DMS153 treated with DMSO at 0.1 percent for 48 hours (cell line): ENCODE measurements at regions not wholly inside any gene's neighbourhood (a gene's known extent, or its start where the extent isn't known, plus 50 kb on each side); places are given as distances from the start of the nearest gene placed in this dataset.

ENCODE experiments used
- DNase-seq: peaks from one replicate; lab custom pipeline; 2025; ENCODE audit not compliant: unreplicated experiment; lab: John Stamatoyannopoulos, UW

GRCh38 chr3:176469694-176470205 lies 727.5 kb downstream of the TBL1XR1 start:
- no peak for DNase-seq

GRCh38 chr3:176463610-176464009 lies 733.7 kb downstream of the TBL1XR1 start:
- no peak for DNase-seq

- DNase-seq, result no peak
Measured at GRCh38 chr3:176447369-176447768, 749.9 kb downstream of the TBL1XR1 start.

- no peak for DNase-seq
Measured at GRCh38 chr3:176442326-176442725, 755.0 kb downstream of the TBL1XR1 start.

DNA sequence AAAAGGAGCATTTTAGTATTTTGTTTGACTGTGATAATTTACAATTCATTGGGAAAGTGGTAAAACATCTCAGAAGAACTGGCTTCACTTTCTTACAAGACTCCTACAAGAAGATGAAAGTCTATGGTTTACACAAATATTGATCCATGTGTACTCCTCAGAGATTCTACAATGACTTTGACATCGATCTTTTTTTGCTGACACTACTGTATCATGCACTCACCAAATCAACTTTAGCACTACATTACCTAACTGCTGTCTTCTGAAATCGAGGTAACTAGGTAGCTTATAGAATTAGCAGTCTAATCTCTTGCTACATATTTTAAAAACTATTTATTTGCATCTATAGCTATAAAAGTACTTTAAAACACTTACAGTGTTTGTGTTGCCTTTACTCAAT lies 757.6 kb downstream of the TBL1XR1 start:
- DNase-seq, result no peak

- no peak for DNase-seq
Measured at GRCh38 chr3:176431991-176432390, 765.3 kb downstream of the TBL1XR1 start.

- DNase-seq, result no peak
Measured at GRCh38 chr3:176431038-176431418, 766.3 kb downstream of the TBL1XR1 start.

DNA sequence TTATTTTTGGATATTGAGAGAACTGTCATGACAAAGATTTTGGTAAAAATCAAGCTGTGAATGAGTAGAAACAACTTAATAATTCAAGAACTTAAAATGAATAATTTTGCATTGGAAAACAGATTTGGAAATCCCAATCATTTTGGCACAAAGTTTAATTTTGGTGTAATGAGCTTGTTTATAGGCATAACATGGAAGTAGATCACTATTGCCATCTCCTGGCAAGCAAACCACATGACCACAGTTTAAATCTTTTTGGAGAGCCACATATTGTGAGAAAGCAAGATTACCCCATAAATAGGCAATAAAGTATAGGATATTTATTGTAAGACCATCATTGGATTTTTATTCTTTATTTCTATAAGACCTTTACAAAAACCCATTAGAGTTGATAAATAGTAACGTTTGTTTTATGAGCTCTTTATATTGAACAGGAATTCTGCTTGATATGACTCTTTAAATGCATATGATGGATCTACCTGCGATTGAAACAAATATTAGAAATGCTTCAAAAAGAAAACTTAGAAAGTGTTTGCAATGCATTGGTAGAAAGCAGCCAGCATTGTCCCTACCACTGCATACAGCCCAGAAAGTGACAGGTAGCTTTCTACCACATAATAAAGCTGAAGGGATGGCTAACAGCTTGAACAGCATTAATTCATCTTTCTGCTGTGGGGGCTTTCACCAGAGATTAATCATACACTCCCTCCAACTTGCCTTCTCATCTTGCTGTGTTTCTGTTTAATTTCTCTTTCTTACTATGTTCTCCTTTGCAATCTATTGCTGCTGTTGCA lies 766.8 kb downstream of the TBL1XR1 start:
- peak; percentile 69 for DNase-seq

DNA sequence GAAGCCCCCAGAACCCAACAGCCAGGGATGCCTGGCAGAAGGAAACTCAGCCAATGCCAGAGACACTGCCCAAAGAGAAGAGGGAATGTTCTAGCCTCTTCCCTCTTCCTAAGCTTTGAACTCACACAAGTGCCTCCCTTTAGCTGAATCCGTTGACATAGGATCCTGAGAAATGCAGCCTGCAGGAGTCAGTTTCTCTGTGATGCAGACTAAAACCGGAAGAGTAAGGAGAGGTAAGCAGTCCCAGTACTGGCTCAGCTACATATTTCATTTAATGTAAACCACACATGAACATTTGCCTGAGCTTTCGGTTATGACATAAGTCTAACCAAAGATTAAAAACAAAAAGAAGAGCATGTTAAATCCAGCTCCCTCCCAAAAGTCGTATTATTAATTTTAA lies 768.7 kb downstream of the TBL1XR1 start:
- no peak for DNase-seq

- no peak for DNase-seq
Measured at GRCh38 chr3:176426371-176426770, 770.9 kb downstream of the TBL1XR1 start.

DNA sequence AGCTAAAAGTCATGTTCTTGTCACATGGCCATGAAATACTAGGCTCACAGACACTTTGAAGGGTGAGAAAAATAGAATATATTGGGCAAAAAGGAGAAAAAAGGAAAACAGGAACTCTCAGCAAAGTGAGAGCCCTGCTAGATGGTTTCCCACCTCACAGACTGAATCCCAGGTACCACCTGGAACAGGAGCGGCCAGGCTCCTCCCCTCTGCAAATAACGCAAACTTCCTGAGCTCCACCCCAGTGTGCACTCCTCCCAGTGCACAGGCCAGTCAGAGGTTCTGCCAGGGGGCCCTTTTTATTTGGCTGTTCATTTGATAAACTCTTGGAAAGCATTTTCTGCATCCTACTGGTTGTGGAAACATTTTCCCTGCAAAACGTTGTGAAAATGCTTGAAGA lies 780.4 kb downstream of the TBL1XR1 start:
- no peak for DNase-seq

DNA sequence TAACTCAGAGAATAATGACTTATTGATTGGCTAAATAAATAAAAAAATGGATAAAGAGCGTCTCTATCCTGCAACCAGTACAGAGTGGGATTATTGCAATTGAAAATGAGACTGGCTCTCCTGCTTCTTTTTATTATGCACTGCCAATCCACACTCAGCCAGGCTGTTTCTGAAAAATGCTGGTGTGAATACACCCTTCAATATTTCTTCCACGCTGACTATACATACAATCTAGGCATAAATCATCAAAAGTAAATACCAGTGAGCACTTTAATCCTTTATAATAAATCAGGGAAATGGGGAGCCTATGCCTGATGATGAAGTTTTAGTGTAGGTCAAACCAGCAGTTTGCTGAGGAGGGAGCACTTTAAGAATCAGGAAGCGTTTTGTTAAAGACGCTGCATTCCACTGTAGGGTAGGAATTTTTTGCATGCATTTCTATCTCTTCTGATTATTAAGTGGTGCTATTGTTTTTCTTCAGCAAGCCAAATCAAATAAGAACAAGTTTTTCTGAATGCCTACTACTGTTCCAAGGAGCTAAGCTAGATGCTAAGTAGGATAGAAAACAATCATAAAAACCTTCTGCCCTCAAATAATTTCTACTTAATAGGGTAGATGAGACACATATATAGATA lies 781.5 kb downstream of the TBL1XR1 start:
- DNase-seq, result no peak

GRCh38 chr3:176412771-176413170 lies 784.5 kb downstream of the TBL1XR1 start:
- DNase-seq, result no peak

- no peak for DNase-seq
Measured at GRCh38 chr3:176403531-176403930, 793.8 kb downstream of the TBL1XR1 start.

DNA sequence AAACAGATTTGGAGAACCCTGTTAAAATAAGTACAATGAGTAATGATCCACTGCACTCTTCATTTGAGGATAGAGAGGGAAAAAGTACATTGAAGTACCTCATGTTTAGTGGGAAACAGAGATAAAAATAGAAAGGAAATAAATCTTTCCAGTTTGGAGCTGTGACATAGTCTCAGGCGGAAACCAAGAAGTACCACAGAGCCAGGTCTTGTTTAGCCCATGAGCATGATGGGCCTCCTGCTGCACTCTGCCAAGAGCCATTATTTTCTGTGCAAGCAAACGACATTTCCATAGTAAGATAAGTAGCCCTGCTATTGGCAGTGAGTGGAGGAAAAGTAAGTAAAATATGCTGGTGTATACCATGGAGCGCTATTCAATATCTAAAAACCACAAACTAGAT lies 796.1 kb downstream of the TBL1XR1 start:
- DNase-seq, result no peak

DNA sequence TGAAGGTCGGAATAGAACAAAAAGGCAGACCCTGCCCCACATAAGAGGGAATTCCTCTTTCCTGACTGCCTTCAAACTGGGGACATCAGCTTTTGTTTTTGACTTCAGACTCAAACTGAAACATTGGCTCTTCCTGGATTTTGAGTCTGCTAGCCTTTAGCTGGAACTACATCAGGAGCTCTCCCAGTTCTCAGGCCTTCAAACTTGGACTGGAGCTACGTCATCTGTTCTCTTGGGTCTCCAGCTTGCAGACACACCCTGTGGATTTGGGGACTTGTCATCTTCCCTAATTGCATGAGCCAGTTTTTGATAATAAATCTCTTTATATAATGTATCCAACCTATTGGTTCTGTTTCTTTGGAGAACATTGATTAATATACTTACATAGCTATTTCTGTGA lies 798.1 kb downstream of the TBL1XR1 start:
- no peak for DNase-seq

GRCh38 chr3:176395240-176395639 lies 802.0 kb downstream of the TBL1XR1 start:
- DNase-seq, result no peak

DNA sequence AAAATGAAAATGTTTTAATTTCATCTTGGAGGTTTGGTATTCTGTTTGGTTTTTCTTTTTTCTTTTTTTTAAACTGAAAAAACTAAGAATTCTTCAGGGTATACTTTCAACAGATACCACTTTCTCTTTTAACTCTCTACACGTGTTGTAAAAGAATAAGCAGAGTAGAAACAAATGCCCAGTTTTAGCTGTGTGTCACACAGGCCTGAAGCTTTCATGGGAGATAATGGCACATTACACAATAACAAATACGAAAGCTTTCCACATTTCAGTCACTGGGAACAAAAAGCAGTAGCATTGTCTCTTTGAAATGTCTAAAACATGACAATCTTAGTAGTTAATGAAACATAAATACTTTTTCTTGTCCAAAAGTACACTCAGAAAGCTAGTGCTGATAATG lies 818.5 kb downstream of the TBL1XR1 start:
- DNase-seq, result no peak

- DNase-seq, result no peak
Measured at GRCh38 chr3:176376531-176376930, 820.8 kb downstream of the TBL1XR1 start.

GRCh38 chr3:176375519-176375918 lies 821.8 kb downstream of the TBL1XR1 start:
- DNase-seq, result no peak

DNA sequence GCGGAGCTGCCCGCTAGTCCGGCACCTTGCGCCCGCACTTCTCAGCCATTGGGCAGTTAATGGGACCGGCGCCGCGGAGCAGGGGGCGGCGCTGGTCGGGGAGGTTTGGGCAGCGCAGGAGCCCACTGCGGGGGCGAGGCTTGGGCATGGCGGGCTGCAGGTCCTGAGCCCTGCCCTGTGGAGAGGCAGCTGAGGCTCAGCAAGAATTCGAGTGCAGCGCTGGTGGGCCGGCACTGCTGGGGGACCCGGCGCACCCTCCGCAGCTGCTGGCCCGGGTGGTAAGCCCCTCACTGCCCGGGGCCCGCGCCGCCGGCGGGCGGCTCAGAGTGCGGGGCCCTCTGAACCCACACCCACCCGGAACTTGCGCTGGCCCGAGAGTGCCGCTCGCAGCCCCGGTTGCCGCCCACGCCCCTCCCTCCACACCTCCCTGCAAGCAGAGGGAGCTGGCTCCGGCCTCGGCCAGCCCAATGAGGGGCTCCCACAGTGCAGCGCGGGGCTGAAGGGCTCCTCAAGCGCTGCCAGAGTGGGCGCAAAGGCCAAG lies 835.0 kb downstream of the TBL1XR1 start:
- DNase-seq, result no peak

- no peak for DNase-seq
Measured at GRCh38 chr3:176359211-176359610, 838.1 kb downstream of the TBL1XR1 start.
